K562 (cell line): ENCODE measurements at regions not wholly inside any gene's neighbourhood (a gene's known extent, or its start where the extent isn't known, plus 50 kb on each side); places are given as distances from the start of the nearest gene placed in this dataset.

ENCODE experiments used
- ATAC-seq: fragments of 200-7000 bp; cut with Tn5 transposase; 3 replicates; pipeline ENCODE4 v1.9.1; 2020; ENCODE audit warnings: moderate library complexity
- BruUV-seq: library from RNA; stranded (reverse); fragments of 400-500 nt; replicated peaks from 2 replicates; lab custom pipeline; 2021; lab: Mats Ljungman, UMichigan
- CTCF ChIA-PET: fragments of 300-600 bp; formaldehyde crosslinking; extraction: SDS; loops from one replicate; lab custom pipeline; 2021; ENCODE audit warnings: low intra/inter-chr PET ratio; lab: Yijun Ruan, JAX
- POLR2A ChIA-PET: fragments of 300-600, 350-650 bp; sonication (Branson Sonifier 250); formaldehyde crosslinking; extraction: SDS; loops from one replicate; lab custom pipeline; 2021; ENCODE audit warnings: antibody characterized with exemption, inconsistent platforms; lab: Yijun Ruan, JAX
- DNase-seq, 4 experiments: peaks; one replicate each; pipeline versions ENCODE4 v3.0.0 to v3.0.0-alpha.2; 2011 to 2018; ENCODE audit warnings: low spot score in 3 of 4, mixed read lengths in 3 of 4; ENCODE audit errors: extremely low read depth in 1 of 4
- FAIRE-seq: peaks from 2 replicates; lab custom pipeline; 2011; peaks lifted over from hg19 to GRCh38; lab: Jason Lieb, UNC
- H2AFZ ChIP-seq: 2 replicates; pipeline ENCODE4 v1.6.0; 2011; ENCODE audit warnings: low read depth, low read length, control low read depth, inconsistent platforms
- H3K27ac ChIP-seq: fragments of 200-600 bp; 3 replicates; pipeline ENCODE4 v1.8.0; 2011; ENCODE audit warnings: low read depth, mild to moderate bottlenecking, control low read depth, inconsistent platforms, low read length, moderate library complexity, mixed read lengths; ENCODE audit errors: extremely low read depth
- H3K27me3 ChIP-seq, 2 experiments: fragments of 300-600 bp in 1 of 2; 2 replicates in 1 of 2; 3 replicates in 1 of 2; pipeline versions ENCODE4 v1.6.0 to v1.8.0; 2011; ENCODE audit warnings: inconsistent platforms in 2 of 2, low read length in 2 of 2, mild to moderate bottlenecking in 1 of 2, mixed read lengths in 1 of 2, moderate library complexity in 1 of 2; ENCODE audit not compliant: control insufficient read depth in 2 of 2, insufficient read depth in 2 of 2
- H3K36me3 ChIP-seq: fragments of 300-600 bp; 3 replicates; pipeline ENCODE4 v1.8.0; 2011; ENCODE audit warnings: mild to moderate bottlenecking, low read length, inconsistent platforms; ENCODE audit not compliant: control insufficient read depth, insufficient read depth
- H3K4me1 ChIP-seq, 2 experiments: fragments of 200-600 bp in 1 of 2; replicated peaks in 1 of 2; 2 replicates in 1 of 2; 3 replicates in 1 of 2; pipeline versions ENCODE4 v1.5.1 to v1.8.0; 2011; ENCODE audit warnings: inconsistent platforms in 2 of 2, low read length in 2 of 2, mild to moderate bottlenecking in 1 of 2, mixed read lengths in 1 of 2, moderate library complexity in 1 of 2; ENCODE audit not compliant: control insufficient read depth in 2 of 2, insufficient read depth in 2 of 2
- H3K4me2 ChIP-seq: 2 replicates; pipeline ENCODE4 v1.6.1; 2011; ENCODE audit warnings: low read length, control low read depth, inconsistent platforms, mixed read lengths; ENCODE audit not compliant: insufficient read depth
- H3K4me3 ChIP-seq: fragments of 200-600 bp; sonication (generic), shearing (Covaris generic); 2 replicates; pipeline ENCODE4 v1.5.1; 2016; ENCODE audit warnings: control low read depth, inconsistent platforms
- H3K79me2 ChIP-seq: fragments of 200-600 bp; 3 replicates; pipeline ENCODE4 v1.8.0; 2011; ENCODE audit warnings: low read length, inconsistent platforms; ENCODE audit not compliant: control insufficient read depth, insufficient read depth
- H3K9ac ChIP-seq, 2 experiments: 2 replicates each; pipeline versions ENCODE4 v1.6.0 to v1.6.1; 2011; ENCODE audit warnings: low read depth in 2 of 2, low read length in 2 of 2, control low read depth in 1 of 2, inconsistent platforms in 1 of 2, mild to moderate bottlenecking in 1 of 2, mixed read lengths in 1 of 2; ENCODE audit not compliant: insufficient read depth in 1 of 2
- H3K9me1 ChIP-seq: one replicate; pipeline ENCODE4 v1.6.0; 2011; ENCODE audit warnings: inconsistent platforms, mild to moderate bottlenecking, low read length, moderate library complexity; ENCODE audit not compliant: control insufficient read depth, insufficient read depth
- H3K9me3 ChIP-seq: replicated peaks from 2 replicates; pipeline ENCODE4 v1.5.1; 2011; ENCODE audit warnings: low read depth, low read length, inconsistent platforms; ENCODE audit not compliant: control insufficient read depth, insufficient read depth
- H4K20me1 ChIP-seq: replicated peaks from 2 replicates; pipeline ENCODE4 v1.6.1; 2011; ENCODE audit warnings: low read length, inconsistent platforms, mixed read lengths; ENCODE audit not compliant: control insufficient read depth, insufficient read depth
- CHD1 ChIP-seq: fragments of 200-600 bp; sonication (generic); IDR thresholded peaks from one replicate; pipeline ENCODE4 v1.6.1; 2012; ENCODE audit warnings: mild to moderate bottlenecking, moderate library complexity, low read length, inconsistent platforms
- NFRKB ChIP-seq: fragments of 450-650 bp; IDR thresholded peaks from 2 replicates; pipeline ENCODE4 v1.6.1; 2016; ENCODE audit warnings: low read depth
- SAP30 ChIP-seq: fragments of 200-600 bp; sonication (generic); IDR thresholded peaks from 2 replicates; pipeline ENCODE4 v1.6.1; 2012; ENCODE audit warnings: borderline replicate concordance, low read depth, mild to moderate bottlenecking, moderate library complexity, low read length, control low read depth, inconsistent platforms; ENCODE audit not compliant: insufficient read depth, poor library complexity, severe bottlenecking
- ZNF133 ChIP-seq: fragments of 250-450 bp; sonication (Bioruptor Pico); IDR thresholded peaks from 2 replicates; pipeline ENCODE4 v1.4.0; 2020; ENCODE audit warnings: mild to moderate bottlenecking
- ZNF655 ChIP-seq: fragments of 250-450 bp; sonication (Bioruptor Pico); IDR thresholded peaks from 2 replicates; pipeline ENCODE4 v1.5.0; 2021
- WGBS: fragments of 100-300 bp; shearing (Covaris generic); methylation state at CpG from one replicate; pipeline ENCODE4 v1.1.6; 2016; ENCODE audit warnings: low coverage, mixed read lengths; ENCODE audit not compliant: insufficient coverage; ENCODE audit errors: missing lambda C conversion rate; 5-methylcytosine and 5-hydroxymethylcytosine counted together
- in situ Hi-C: fragments of 300-500 bp; cut with MboI; formaldehyde crosslinking; loops from 4 replicates; pipeline ENCODE4 v1.15.0; 2018; ENCODE audit warnings: inconsistent platforms, mixed read lengths
- intact Hi-C: fragments of 100-400 bp; cut with micrococcal nuclease; formaldehyde crosslinking; loops from 2 replicates; pipeline ENCODE4 v1.14.2; 2022
- TF ChIP-seq, protein P1 (sequence below): fragments of 250-450 bp; sonication (Bioruptor Pico); IDR thresholded peaks from 2 replicates; pipeline ENCODE4 v1.5.0; 2021; ENCODE audit warnings: mild to moderate bottlenecking, moderate library complexity

DNA sequence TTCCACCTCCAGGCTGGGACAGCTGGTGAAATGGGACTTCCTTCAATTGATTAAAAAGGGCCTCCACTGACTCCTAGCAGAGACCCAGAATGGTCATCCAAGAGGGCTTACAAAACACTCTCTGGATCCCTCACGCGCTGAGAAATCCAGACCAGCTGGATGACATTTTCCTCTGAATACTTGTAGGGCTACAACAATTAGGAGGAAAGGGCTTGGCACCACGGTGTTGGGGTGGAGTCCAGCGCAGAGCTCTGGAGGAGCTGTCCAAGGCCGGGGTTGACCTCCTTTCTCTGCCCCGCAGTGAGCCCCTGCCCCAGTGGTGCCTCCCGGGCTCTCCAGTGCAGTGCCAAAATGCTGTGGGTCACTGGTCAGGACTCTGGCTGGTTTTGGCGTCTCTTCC lies 189.0 kb upstream of the CCND2 start:
- TF ChIP-seq, protein P1, sequence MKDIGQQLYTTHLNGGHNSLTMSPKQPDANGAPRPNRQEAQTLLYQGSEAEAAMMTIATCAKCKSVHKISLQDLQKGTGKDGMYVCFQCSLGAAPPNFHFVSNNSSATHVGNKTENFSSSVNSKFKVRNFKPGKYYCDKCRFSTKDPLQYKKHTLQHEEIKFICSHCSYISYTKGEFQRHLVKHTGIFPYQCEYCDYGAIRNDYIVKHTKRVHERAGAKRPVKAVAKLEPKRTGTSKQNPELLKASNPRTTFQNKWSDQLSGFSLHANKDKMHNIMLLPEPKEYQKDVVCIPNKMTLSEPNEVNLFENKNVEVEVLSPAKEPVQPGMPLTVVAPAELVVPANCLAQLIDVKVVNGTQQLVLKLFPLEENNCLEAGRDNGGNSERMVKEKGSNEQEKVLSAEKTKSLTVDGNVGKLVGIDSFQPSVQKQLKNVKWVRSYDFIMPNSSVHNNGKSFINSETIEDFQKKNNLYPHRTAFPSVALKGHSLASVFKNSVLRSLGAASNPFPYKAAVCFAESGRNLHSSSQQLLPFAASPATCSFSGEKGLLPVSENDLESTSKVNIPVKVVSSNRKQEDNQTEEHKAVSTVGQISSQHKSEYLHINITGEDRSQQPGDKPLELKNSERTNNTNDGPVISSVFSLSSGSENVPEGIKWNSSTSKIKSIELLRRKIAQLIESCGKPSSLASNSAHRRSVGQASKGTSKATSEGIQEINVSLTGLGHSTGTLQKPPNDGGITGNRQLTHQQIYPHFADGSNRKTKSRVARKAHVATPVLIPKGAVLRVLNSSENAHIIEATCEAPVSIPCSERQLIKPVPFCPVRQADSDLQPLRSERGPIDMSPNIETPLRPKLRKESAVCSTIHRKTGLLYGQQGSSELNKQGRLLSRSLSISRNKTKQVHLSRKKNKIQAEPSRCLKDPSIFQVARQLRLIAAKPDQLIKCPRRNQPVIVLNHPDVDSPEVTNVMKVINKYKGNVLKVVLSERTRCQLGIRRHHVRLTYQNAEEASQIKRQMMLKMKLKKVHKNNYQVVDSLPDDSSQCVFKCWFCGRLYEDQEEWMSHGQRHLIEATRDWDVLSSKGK (CRISPR knock-in tag): no peak
- TF ChIP-seq SAP30 (no peak), NFRKB (no peak), ZNF133 (CRISPR knock-in tag) (no peak), ZNF655 (no peak), CHD1 (no peak)
- H3K79me2 ChIP-seq: no peaks in the 10 kb centered on the region
- no TSS peak for BruUV-seq
- H3K4me1 ChIP-seq: no peaks in the 10 kb centered on the region
- DNase-seq (no peak), FAIRE-seq (no peak), ATAC-seq (no peak)
- H3K27ac ChIP-seq: no peak overlapping the region
- in situ Hi-C loops: no loop called here
- no peaks in the 10 kb centered on the region for H3K36me3 ChIP-seq
- no peaks in the 10 kb centered on the region for H3K9me1 ChIP-seq
- ChIA-PET POLR2A (no interaction called here), CTCF (no interaction called here)
- no peaks in the 10 kb centered on the region for H3K9me3 ChIP-seq
- H3K4me3 ChIP-seq: no peak overlapping the region
- intact Hi-C loops: no loop called here
- no peaks in the 10 kb centered on the region for H4K20me1 ChIP-seq
- 11% methylated on average over 8 of the region's 8 CpGs for WGBS
- H3K4me2 ChIP-seq: no peak overlapping the region
- H2AFZ ChIP-seq: no peak overlapping the region
- H3K9ac ChIP-seq: no peak overlapping the region
- H3K27me3 ChIP-seq: peaks cover 2 to 23% of the 10 kb centered on the region in 2 experiments; a peak in 3 of 5 replicates
